ENCODE measurements at regions not wholly inside any gene's neighbourhood (a gene's known extent, or its start where the extent isn't known, plus 50 kb on each side); places are given as distances from the start of the nearest gene placed in this dataset.
A peak's percentile ranks its signal among the peaks of the same experiment; 100 is the strongest.

DNA sequence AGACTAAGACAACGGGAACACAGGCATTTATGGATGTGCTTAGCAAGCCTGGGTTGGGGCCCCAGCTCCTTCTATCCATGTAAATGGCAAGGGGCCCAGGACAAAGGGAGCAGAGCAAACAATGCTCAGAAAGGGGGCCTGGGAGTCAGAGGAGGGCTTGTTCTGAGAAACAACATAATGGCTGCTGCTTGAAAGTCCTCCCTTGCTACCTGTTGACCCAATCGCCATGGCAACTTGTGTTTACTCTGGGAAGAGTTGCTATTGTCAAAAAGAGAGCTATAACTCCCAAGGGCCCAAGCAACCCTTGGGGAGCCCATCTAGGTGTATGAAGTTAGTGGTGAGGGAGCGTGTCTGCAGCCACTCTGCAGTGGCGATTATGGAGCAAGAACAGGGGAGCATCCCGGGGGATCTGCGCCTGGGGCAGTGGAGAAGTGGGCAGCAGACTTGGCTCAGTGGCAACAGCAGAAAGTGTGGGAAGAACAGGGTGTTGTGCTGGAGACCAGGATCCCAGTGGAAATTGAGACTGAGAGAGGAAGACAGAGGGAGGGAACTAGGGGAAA lies 118.7 kb upstream of the NLRP1 start:
- no peaks in the 10 kb centered on the region for H3K79me2 ChIP-seq (ENCODE audit: low read length)
- no peaks in the 10 kb centered on the region for H4K20me1 ChIP-seq (ENCODE audit: insufficient read depth, low read length)
- no peaks in the 10 kb centered on the region for H3K9me3 ChIP-seq (ENCODE audit: insufficient read depth, low read length)
- peaks cover 6% of the 10 kb centered on the region for H3K4me1 ChIP-seq (ENCODE audit: low read length)
- no peaks in the 10 kb centered on the region for H3K27me3 ChIP-seq (ENCODE audit: low read depth, low read length)
- TF ChIP-seq, protein P1, sequence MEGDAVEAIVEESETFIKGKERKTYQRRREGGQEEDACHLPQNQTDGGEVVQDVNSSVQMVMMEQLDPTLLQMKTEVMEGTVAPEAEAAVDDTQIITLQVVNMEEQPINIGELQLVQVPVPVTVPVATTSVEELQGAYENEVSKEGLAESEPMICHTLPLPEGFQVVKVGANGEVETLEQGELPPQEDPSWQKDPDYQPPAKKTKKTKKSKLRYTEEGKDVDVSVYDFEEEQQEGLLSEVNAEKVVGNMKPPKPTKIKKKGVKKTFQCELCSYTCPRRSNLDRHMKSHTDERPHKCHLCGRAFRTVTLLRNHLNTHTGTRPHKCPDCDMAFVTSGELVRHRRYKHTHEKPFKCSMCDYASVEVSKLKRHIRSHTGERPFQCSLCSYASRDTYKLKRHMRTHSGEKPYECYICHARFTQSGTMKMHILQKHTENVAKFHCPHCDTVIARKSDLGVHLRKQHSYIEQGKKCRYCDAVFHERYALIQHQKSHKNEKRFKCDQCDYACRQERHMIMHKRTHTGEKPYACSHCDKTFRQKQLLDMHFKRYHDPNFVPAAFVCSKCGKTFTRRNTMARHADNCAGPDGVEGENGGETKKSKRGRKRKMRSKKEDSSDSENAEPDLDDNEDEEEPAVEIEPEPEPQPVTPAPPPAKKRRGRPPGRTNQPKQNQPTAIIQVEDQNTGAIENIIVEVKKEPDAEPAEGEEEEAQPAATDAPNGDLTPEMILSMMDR (IDR thresholded peaks at IDR 0.05; ENCODE audit: low read depth, low read length): no peak
- TF ChIP-seq EZH2phosphoT487 (IDR thresholded peaks at IDR 0.05; ENCODE audit: low read depth): no peak
- H3K27ac ChIP-seq (ENCODE audit: low read length): no peak overlapping the region
- H3K36me3 ChIP-seq (replicated peaks; ENCODE audit: low read depth, low read length): no peaks in the 10 kb centered on the region
- no peak overlapping the region for H2AFZ ChIP-seq (ENCODE audit: low read depth, low read length)
- no peak overlapping the region for H3K9ac ChIP-seq (ENCODE audit: low read length)
- H3K4me3 ChIP-seq (ENCODE audit: low read length): no peak overlapping the region
- H3K4me2 ChIP-seq (ENCODE audit: low read length): no peak overlapping the region

DNA sequence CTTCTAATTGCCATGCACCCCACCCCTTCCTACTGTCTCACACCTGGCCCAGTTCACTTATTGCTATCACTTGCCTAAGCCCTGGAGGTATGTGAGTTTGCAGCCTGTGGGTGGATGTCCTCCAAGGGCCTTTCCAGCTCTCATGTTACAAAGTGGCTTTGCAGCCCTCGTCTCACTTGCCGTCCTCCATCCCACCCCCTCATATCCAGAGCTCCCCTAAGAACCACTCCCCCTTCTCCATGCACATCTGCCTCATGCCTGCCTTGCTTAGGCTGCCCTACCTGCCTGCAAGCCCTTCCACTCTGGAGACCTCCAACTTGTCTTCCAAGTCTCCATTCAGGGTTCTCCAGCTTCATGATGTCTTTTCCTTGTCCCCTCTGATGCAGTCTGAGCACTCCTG lies 119.4 kb upstream of the NLRP1 start:
- Histone ChIP-seq H4K20me1 (ENCODE audit: insufficient read depth, low read length) (no peaks in the 10 kb centered on the region), H3K9me3 (ENCODE audit: insufficient read depth, low read length) (no peaks in the 10 kb centered on the region), H3K79me2 (ENCODE audit: low read length) (no peaks in the 10 kb centered on the region), H3K4me3 (ENCODE audit: low read length) (no peak overlapping the region), H2AFZ (ENCODE audit: low read depth, low read length) (no peak overlapping the region), H3K4me2 (ENCODE audit: low read length) (no peak overlapping the region), H3K27ac (ENCODE audit: low read length) (no peak overlapping the region), H3K4me1 (ENCODE audit: low read length) (no peaks in the 10 kb centered on the region), H3K36me3 (replicated peaks; ENCODE audit: low read depth, low read length) (no peaks in the 10 kb centered on the region), H3K27me3 (ENCODE audit: low read depth, low read length) (no peaks in the 10 kb centered on the region), H3K9ac (ENCODE audit: low read length) (no peak overlapping the region)
- TF ChIP-seq EZH2phosphoT487 (IDR thresholded peaks at IDR 0.05; ENCODE audit: low read depth): no peak
- TF ChIP-seq, protein P1 (IDR thresholded peaks at IDR 0.05; ENCODE audit: low read depth, low read length): no peak

DNA sequence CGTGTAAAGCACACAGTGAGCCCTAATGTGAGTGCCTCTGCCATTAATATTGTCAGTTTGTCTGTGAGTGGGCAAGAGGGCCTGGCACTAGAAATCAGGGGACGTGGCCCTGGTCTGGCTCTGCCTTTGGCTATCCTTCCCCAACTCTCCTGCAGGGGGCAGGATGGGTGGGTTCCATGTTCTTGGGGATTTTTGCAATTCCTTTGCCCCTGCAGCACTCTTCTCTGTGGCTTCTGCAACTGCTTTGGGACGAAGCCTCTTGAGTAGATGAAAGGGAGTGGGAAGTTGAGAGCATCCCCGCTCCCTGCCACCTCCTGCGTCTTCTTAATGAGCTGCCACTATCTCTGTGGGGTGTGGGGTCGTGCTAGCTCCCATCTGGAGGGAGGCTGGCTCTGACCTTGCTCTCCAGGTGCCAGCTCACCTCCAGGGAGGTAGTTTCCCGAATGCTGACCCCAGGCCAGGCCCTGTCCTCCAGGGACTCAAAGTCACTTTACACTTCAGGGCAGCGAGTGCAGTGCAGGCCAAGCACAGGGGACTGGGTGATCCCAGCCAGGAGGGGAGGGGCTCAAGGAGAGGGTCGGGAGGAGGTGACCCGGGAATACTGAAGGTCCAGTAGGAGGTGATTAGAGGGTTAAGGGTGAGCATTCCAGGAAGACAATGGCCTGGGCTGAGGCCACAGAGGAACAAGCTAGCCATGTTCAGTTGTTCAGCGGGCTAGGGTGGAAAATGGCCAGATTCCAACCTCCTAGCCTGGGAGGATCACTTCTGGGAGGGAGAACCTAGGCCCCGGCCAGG lies 121.0 kb upstream of the NLRP1 start:
- Histone ChIP-seq H3K9me3 (ENCODE audit: insufficient read depth, low read length) (no peaks in the 10 kb centered on the region), H3K4me2 (ENCODE audit: low read length) (no peak overlapping the region), H4K20me1 (ENCODE audit: insufficient read depth, low read length) (no peaks in the 10 kb centered on the region), H3K27ac (ENCODE audit: low read length) (no peak overlapping the region), H3K79me2 (ENCODE audit: low read length) (no peaks in the 10 kb centered on the region), H3K9ac (ENCODE audit: low read length) (no peak overlapping the region), H2AFZ (ENCODE audit: low read depth, low read length) (no peak overlapping the region), H3K27me3 (ENCODE audit: low read depth, low read length) (no peaks in the 10 kb centered on the region), H3K36me3 (replicated peaks; ENCODE audit: low read depth, low read length) (no peaks in the 10 kb centered on the region), H3K4me1 (ENCODE audit: low read length) (no peaks in the 10 kb centered on the region), H3K4me3 (ENCODE audit: low read length) (no peak overlapping the region)
- TF ChIP-seq EZH2phosphoT487 (IDR thresholded peaks at IDR 0.05; ENCODE audit: low read depth): no peak
- TF ChIP-seq, protein P1 (IDR thresholded peaks at IDR 0.05; ENCODE audit: low read depth, low read length): peak; percentile 23; the same call in 1 of the 2 replicates

DNA sequence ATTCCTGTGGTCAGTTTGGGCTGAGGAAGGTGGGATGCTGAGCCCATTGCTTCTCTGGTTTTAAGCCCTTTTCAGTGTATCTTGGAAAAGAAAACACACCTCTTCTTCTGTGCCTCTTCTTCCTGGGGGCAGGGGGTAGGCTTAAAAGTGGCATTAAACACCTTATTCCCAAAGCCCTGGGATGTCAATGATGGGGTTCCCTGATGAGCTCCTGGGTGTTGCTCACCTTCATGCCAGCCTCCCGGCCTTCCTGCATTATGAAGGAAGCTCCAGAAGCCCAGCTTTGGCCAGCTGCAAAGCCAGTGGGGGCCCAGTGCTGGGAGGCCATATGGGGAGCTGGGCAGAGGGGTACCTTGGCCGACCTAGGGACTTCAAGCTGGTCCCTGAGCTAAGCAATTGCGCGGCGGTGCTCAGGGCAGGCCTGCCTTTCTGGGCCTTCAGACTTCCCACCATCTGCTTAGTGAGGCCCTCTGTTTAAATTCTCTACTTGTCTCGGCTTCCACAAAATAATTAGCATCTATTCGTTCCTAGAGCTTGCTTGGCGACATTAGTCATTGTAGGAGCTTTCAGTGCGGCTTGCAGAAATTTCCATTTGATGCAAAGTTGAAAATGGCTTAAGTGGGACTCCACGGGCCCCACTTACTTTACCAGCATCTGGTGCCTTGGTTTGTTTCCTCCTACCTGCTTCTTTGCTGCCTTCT lies 121.7 kb upstream of the NLRP1 start:
- TF ChIP-seq, protein P1 (IDR thresholded peaks at IDR 0.05; ENCODE audit: low read depth, low read length): no peak
- TF ChIP-seq EZH2phosphoT487 (IDR thresholded peaks at IDR 0.05; ENCODE audit: low read depth): no peak
- H3K4me3 ChIP-seq (ENCODE audit: low read length): no peak overlapping the region
- H3K4me1 ChIP-seq (ENCODE audit: low read length): no peaks in the 10 kb centered on the region
- no peaks in the 10 kb centered on the region for H3K79me2 ChIP-seq (ENCODE audit: low read length)
- no peaks in the 10 kb centered on the region for H3K36me3 ChIP-seq (replicated peaks; ENCODE audit: low read depth, low read length)
- H3K9me3 ChIP-seq (ENCODE audit: insufficient read depth, low read length): no peaks in the 10 kb centered on the region
- no peaks in the 10 kb centered on the region for H4K20me1 ChIP-seq (ENCODE audit: insufficient read depth, low read length)
- no peak overlapping the region for H3K4me2 ChIP-seq (ENCODE audit: low read length)
- H3K27me3 ChIP-seq (ENCODE audit: low read depth, low read length): no peaks in the 10 kb centered on the region
- no peak overlapping the region for H3K9ac ChIP-seq (ENCODE audit: low read length)
- H3K27ac ChIP-seq (ENCODE audit: low read length): no peak overlapping the region
- H2AFZ ChIP-seq (ENCODE audit: low read depth, low read length): no peak overlapping the region
